ENCODE measurements at regions not wholly inside any gene's neighbourhood (a gene's known extent, or its start where the extent isn't known, plus 50 kb on each side); places are given as distances from the start of the nearest gene placed in this dataset.

DNA sequence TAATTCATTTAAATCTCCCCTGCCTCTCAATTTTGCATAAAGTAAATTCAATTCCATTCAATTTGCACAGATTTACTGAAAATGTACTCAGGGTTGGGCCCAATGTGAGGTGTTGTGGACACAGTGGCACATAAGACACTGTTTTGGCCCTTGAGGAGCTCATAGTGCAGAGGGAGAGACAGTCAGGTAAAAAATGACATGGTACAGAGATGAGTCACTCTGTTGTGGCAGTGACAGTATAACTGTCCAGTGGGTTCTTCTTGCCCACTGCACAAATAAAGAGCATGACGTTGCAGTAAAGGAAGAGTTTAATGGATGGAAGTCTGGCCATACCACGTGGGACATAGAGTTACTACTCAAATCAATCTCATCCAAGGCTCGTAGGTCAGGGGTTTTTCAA, 400.3 kb upstream of the TRIB2 start:
- H3K27me3 ChIP-seq = no peaks in the 10 kb centered on the region
- no peak for DNase-seq (ENCODE audit: low spot score in 2 of 2)
- H3K9me3 ChIP-seq = no peaks in the 10 kb centered on the region
- H3K4me1 ChIP-seq = peaks cover 30% of the 10 kb centered on the region
- TF ChIP-seq POLR2AphosphoS5 (IDR thresholded peaks at IDR 0.05) (no peak), EP300 (IDR thresholded peaks at IDR 0.05) (no peak), POLR2A (IDR thresholded peaks at IDR 0.05) (no peak)
- TF ChIP-seq, protein P1, sequence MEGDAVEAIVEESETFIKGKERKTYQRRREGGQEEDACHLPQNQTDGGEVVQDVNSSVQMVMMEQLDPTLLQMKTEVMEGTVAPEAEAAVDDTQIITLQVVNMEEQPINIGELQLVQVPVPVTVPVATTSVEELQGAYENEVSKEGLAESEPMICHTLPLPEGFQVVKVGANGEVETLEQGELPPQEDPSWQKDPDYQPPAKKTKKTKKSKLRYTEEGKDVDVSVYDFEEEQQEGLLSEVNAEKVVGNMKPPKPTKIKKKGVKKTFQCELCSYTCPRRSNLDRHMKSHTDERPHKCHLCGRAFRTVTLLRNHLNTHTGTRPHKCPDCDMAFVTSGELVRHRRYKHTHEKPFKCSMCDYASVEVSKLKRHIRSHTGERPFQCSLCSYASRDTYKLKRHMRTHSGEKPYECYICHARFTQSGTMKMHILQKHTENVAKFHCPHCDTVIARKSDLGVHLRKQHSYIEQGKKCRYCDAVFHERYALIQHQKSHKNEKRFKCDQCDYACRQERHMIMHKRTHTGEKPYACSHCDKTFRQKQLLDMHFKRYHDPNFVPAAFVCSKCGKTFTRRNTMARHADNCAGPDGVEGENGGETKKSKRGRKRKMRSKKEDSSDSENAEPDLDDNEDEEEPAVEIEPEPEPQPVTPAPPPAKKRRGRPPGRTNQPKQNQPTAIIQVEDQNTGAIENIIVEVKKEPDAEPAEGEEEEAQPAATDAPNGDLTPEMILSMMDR (IDR thresholded peaks at IDR 0.05) = no peak
- no peak overlapping the region for H3K4me3 ChIP-seq
- WGBS = 90% methylated on average over 3 of the region's 3 CpGs
- H3K27ac ChIP-seq = no peak overlapping the region
- no peaks in the 10 kb centered on the region for H3K36me3 ChIP-seq

DNA sequence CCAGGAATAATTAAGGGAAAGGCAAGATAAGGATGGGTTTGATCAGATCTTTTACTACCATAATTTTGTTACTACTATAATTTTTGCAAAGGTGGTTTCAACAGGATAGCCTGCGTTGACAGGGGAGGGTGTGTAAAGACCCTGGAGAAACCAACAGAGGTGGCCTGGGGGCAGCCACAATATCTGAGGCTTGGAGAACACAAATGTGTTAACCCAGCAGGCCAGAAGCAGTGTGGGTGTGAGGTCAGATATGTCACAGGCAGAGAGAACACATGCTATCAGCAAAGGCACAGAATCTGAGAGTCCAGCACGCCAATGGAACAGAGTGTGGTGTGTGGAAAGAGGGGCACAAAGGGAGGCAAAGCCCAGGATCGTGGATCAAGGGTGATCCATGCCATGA, 399.4 kb upstream of the TRIB2 start:
- WGBS = 65% methylated on average over 3 of the region's 3 CpGs
- H3K4me3 ChIP-seq = no peak overlapping the region
- TF ChIP-seq, protein P1 (IDR thresholded peaks at IDR 0.05) = no peak
- H3K27ac ChIP-seq = peak overlapping the region; percentile 73
- no peaks in the 10 kb centered on the region for H3K9me3 ChIP-seq
- peaks cover 30% of the 10 kb centered on the region for H3K4me1 ChIP-seq
- no peaks in the 10 kb centered on the region for H3K27me3 ChIP-seq
- no peak for DNase-seq (ENCODE audit: low spot score in 2 of 2)
- no peaks in the 10 kb centered on the region for H3K36me3 ChIP-seq

DNA sequence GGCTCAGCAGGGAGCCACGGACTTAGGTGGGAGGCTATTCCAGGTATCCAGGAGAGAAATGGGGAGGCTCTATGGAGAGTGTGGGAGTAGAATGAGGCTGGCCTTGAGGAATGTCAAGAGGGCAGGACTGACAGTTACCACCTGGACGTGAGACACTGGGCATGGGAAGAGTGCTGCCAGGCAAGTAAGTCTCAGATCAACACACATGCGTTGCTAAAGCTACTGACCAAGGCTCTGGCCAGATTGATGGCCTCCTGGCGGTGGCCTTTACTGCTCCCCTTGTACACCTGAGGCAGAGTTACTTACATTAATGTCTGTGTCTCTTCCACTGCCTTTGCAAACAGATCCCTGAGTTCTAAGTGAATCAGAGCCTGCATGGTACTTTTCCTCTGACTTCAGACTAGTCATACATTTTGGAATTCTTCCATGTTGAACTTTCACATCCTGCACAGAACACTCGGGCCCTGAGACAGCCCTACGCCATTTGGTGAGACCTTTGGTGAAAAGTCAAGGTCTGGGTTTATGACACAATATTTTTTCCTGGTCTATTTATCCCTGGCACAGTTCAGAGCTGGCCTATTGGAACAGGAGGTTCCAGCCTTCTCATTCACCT, 398.8 kb upstream of the TRIB2 start:
- H3K36me3 ChIP-seq = no peaks in the 10 kb centered on the region
- no peak for DNase-seq (ENCODE audit: low spot score in 2 of 2)
- WGBS = 55% methylated on average over 6 of the region's 6 CpGs
- TF ChIP-seq POLR2AphosphoS5 (IDR thresholded peaks at IDR 0.05) = no peak
- TF ChIP-seq POLR2A (IDR thresholded peaks at IDR 0.05) = no peak
- no peak for TF ChIP-seq EP300 (IDR thresholded peaks at IDR 0.05)
- TF ChIP-seq, protein P1 (IDR thresholded peaks at IDR 0.05) = no peak
- peaks cover 30% of the 10 kb centered on the region for H3K4me1 ChIP-seq
- no peaks in the 10 kb centered on the region for H3K9me3 ChIP-seq
- H3K27me3 ChIP-seq = no peaks in the 10 kb centered on the region
- no peak overlapping the region for H3K4me3 ChIP-seq
- peak overlapping the region; percentile 73 for H3K27ac ChIP-seq

DNA sequence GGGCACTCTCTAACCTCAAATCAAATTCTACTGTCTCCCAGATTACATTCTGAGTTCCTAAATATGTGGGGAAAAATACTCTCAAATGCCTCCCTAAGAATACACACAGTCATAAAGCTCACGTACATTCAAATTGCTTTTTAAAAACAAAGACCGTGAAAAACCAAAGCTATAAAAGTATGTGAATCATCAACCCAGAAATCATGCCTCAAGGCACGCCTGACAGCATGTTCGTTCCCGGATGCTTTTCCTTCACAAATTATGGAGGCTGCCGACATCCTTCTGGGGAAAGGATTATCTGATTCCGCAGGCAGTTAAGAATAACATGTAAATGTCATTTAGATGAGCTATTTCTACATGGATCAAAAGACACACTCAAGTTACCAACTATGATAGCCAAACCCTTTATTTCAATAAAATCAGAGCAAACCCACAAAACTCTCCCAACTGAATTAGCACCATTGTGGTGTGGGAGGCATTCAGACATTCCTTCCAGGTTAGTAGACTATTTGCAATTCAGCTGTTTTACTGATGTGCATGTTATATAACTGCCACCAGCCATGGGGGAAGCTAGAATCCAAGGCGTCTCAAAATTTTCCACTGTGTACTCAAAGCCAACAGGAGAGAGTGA, 398.2 kb upstream of the TRIB2 start:
- TF ChIP-seq, protein P1 (IDR thresholded peaks at IDR 0.05) = no peak
- TF ChIP-seq POLR2AphosphoS5 (IDR thresholded peaks at IDR 0.05) (no peak), POLR2A (IDR thresholded peaks at IDR 0.05) (no peak), EP300 (IDR thresholded peaks at IDR 0.05) (no peak)
- H3K27me3 ChIP-seq = no peaks in the 10 kb centered on the region
- WGBS = 52% methylated on average over 8 of the region's 8 CpGs

DNA sequence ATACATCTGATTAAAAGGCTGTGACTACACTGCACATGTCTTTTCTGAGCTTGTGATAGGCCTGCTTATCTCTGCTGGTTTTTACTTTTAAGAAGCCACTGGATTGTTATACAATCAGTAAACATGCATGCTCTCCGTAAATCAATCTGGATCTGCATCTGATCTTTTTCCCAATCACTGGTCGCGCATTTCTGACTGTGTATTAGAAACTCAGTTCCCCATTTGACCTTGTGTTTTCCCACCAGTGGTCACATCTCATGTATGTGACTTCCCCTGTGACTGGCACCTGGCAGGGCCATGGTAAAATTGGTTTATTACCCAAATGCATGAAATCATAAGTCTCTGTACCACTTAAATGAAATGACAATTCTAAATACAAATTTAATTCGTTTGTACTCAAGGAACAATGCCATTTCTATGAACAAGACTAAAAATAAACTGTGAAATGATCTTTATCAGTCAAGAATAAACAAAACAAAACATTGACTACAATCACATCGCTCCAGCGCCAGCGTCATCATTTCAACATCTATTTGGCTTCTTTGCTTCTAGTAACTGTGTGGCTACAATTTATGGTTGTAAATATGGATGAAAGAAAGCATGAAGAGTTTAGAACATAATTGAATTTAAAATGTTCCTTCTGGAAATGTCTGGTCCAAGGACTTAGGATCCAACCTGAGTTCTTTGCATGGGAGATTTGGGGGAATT, 396.6 kb upstream of the TRIB2 start:
- Histone ChIP-seq H3K27ac (no peak overlapping the region), H3K27me3 (no peaks in the 10 kb centered on the region), H3K9me3 (no peaks in the 10 kb centered on the region), H3K4me3 (no peak overlapping the region), H3K36me3 (no peaks in the 10 kb centered on the region), H3K4me1 (peaks cover 30% of the 10 kb centered on the region)
- 72% methylated on average over 7 of the region's 7 CpGs for WGBS
- DNase-seq (ENCODE audit: low spot score in 2 of 2) = peak in 1 of 2 donors; percentile 83
- TF ChIP-seq POLR2AphosphoS5 (IDR thresholded peaks at IDR 0.05) (no peak), EP300 (IDR thresholded peaks at IDR 0.05) (no peak), POLR2A (IDR thresholded peaks at IDR 0.05) (no peak)
- TF ChIP-seq, protein P1 (IDR thresholded peaks at IDR 0.05) = no peak

More for the DNA sequence above, 398.2 kb upstream of the TRIB2 start:
- H3K4me3 ChIP-seq = no peak overlapping the region
- DNase-seq (ENCODE audit: low spot score in 2 of 2) = no peak
- peaks cover 30% of the 10 kb centered on the region for H3K4me1 ChIP-seq
- peak overlapping the region; percentile 73 for H3K27ac ChIP-seq
- no peaks in the 10 kb centered on the region for H3K36me3 ChIP-seq
- no peaks in the 10 kb centered on the region for H3K9me3 ChIP-seq

All from suprapubic skin (tissue), 4 donors.